ENCODE measurements at regions not wholly inside any gene's neighbourhood (a gene's known extent, or its start where the extent isn't known, plus 50 kb on each side); places are given as distances from the start of the nearest gene placed in this dataset.
"Not testable (repeated sequence)": the region's sequence is repeated elsewhere in the genome, so short reads cannot be mapped to it uniquely, and the experiment has no call there.

- DNase-seq (ENCODE audit: low spot score): no peak
Measured at GRCh38 chr13:105848494-105848893, 687.0 kb downstream of the EFNB2 start.

- DNase-seq (ENCODE audit: low spot score): no peak
Measured at GRCh38 chr13:105847527-105848291, 687.8 kb downstream of the EFNB2 start.

- no peak for DNase-seq (ENCODE audit: low spot score)
Measured at GRCh38 chr13:105846923-105847322, 688.5 kb downstream of the EFNB2 start.

- no peak for DNase-seq (ENCODE audit: low spot score)
Measured at GRCh38 chr13:105841286-105841685, 694.2 kb downstream of the EFNB2 start.

- DNase-seq (ENCODE audit: low spot score): no peak
Measured at GRCh38 chr13:105838231-105838630, 697.2 kb downstream of the EFNB2 start.

GRCh38 chr13:105837295-105837694, 698.2 kb downstream of the EFNB2 start:
- not testable (repeated sequence) for DNase-seq (ENCODE audit: low spot score)

- no peak for DNase-seq (ENCODE audit: low spot score)
Measured at GRCh38 chr13:105830821-105831220, 704.6 kb downstream of the EFNB2 start.

- no peak for DNase-seq (ENCODE audit: low spot score)
Measured at GRCh38 chr13:105827111-105827809, 708.2 kb downstream of the EFNB2 start.

GRCh38 chr13:105825071-105825470, 710.4 kb downstream of the EFNB2 start:
- no peak for DNase-seq (ENCODE audit: low spot score)

- no peak for DNase-seq (ENCODE audit: low spot score)
Measured at GRCh38 chr13:105821337-105821736, 714.1 kb downstream of the EFNB2 start.

- no peak for DNase-seq (ENCODE audit: low spot score)
Measured at GRCh38 chr13:105820415-105820814, 715.0 kb downstream of the EFNB2 start.

GRCh38 chr13:105817498-105817897, 718.0 kb downstream of the EFNB2 start:
- no peak for DNase-seq (ENCODE audit: low spot score)

- DNase-seq (ENCODE audit: low spot score): peak; percentile 20
Measured at GRCh38 chr13:105816994-105817393, 718.5 kb downstream of the EFNB2 start.

- DNase-seq (ENCODE audit: low spot score): no peak
Measured at GRCh38 chr13:105814902-105815250, 720.6 kb downstream of the EFNB2 start.

GRCh38 chr13:105814219-105814901, 721.1 kb downstream of the EFNB2 start:
- DNase-seq (ENCODE audit: low spot score): no peak

- no peak for DNase-seq (ENCODE audit: low spot score)
Measured at GRCh38 chr13:105806628-105806920, 728.9 kb downstream of the EFNB2 start.

- DNase-seq (ENCODE audit: low spot score): no peak
Measured at GRCh38 chr13:105805892-105806627, 729.4 kb downstream of the EFNB2 start.

GRCh38 chr13:105804561-105805190, 730.8 kb downstream of the EFNB2 start:
- no peak for DNase-seq (ENCODE audit: low spot score)

- DNase-seq (ENCODE audit: low spot score): no peak
Measured at GRCh38 chr13:105799155-105799554, 736.3 kb downstream of the EFNB2 start.

- DNase-seq (ENCODE audit: low spot score): no peak
Measured at GRCh38 chr13:105798541-105798940, 736.9 kb downstream of the EFNB2 start.

GRCh38 chr13:105796081-105796480, 739.4 kb downstream of the EFNB2 start:
- no peak for DNase-seq (ENCODE audit: low spot score)

GRCh38 chr13:105790923-105791322, 744.5 kb downstream of the EFNB2 start:
- DNase-seq (ENCODE audit: low spot score): no peak

Data from SW480 (cell line).